H9 (cell line): ENCODE measurements at regions not wholly inside any gene's neighbourhood (a gene's known extent, or its start where the extent isn't known, plus 50 kb on each side); places are given as distances from the start of the nearest gene placed in this dataset.

ENCODE experiments used
- DNase-seq: peaks from one replicate; pipeline ENCODE4 v3.0.0-alpha.2; 2017
- H2AFZ ChIP-seq: one replicate; pipeline ENCODE4 v1.6.1; 2013; ENCODE audit warnings: mild to moderate bottlenecking, low read length, control low read depth, moderate library complexity
- H2AK5ac ChIP-seq: 2 replicates; pipeline ENCODE4 v1.6.1; 2013; ENCODE audit warnings: low read length, control low read depth, mixed read lengths; ENCODE audit not compliant: insufficient read length
- H2BK120ac ChIP-seq: one replicate; pipeline ENCODE4 v1.6.1; 2013; ENCODE audit warnings: low read depth, mild to moderate bottlenecking, low read length, control low read depth, inconsistent platforms; ENCODE audit not compliant: poor library complexity, severe bottlenecking
- H2BK12ac ChIP-seq: 2 replicates; pipeline ENCODE4 v1.6.1; 2013; ENCODE audit warnings: low read length, control low read depth, mixed read lengths, low read depth; ENCODE audit not compliant: insufficient read length
- H2BK15ac ChIP-seq: 2 replicates; pipeline ENCODE4 v1.6.1; 2013; ENCODE audit warnings: low read depth, low read length, control low read depth
- H2BK20ac ChIP-seq: one replicate; pipeline ENCODE4 v1.6.1; 2013; ENCODE audit warnings: low read depth, mild to moderate bottlenecking, low read length, control low read depth, inconsistent platforms; ENCODE audit not compliant: poor library complexity, severe bottlenecking
- H2BK5ac ChIP-seq: 2 replicates; pipeline ENCODE4 v1.6.1; 2013; ENCODE audit warnings: low read length, control low read depth, mixed read lengths; ENCODE audit not compliant: insufficient read length
- H3K14ac ChIP-seq: 2 replicates; pipeline ENCODE4 v1.6.1; 2013; ENCODE audit warnings: low read length, control low read depth; ENCODE audit not compliant: insufficient read depth
- H3K18ac ChIP-seq: 2 replicates; pipeline ENCODE4 v1.6.1; 2013; ENCODE audit warnings: low read depth, mild to moderate bottlenecking, mixed read lengths, low read length, control low read depth; ENCODE audit not compliant: insufficient read length
- H3K23ac ChIP-seq: 2 replicates; pipeline ENCODE4 v1.6.1; 2013; ENCODE audit warnings: low read length, control low read depth, mixed read lengths, low read depth; ENCODE audit not compliant: insufficient read length
- H3K23me2 ChIP-seq: 2 replicates; pipeline ENCODE4 v1.6.1; 2013; ENCODE audit warnings: low read depth, mild to moderate bottlenecking, mixed read lengths, low read length, control low read depth; ENCODE audit not compliant: insufficient read length, poor library complexity, severe bottlenecking
- H3K27ac ChIP-seq: 2 replicates; pipeline ENCODE4 v1.5.1; 2013; ENCODE audit warnings: low read length, control low read depth, mixed read lengths, low read depth; ENCODE audit not compliant: insufficient read length
- H3K27me3 ChIP-seq: 2 replicates; pipeline ENCODE4 v1.6.1; 2013; ENCODE audit warnings: low read length, control low read depth, inconsistent platforms; ENCODE audit not compliant: insufficient read depth
- H3K4ac ChIP-seq: 2 replicates; pipeline ENCODE4 v1.6.1; 2013; ENCODE audit warnings: low read depth, mild to moderate bottlenecking, control low read depth, inconsistent platforms, low read length, moderate library complexity
- H3K4me1 ChIP-seq: 2 replicates; pipeline ENCODE4 v1.6.1; 2013; ENCODE audit warnings: low read length, control low read depth, inconsistent platforms; ENCODE audit not compliant: insufficient read depth
- H3K4me2 ChIP-seq: 2 replicates; pipeline ENCODE4 v1.6.1; 2013; ENCODE audit warnings: low read length, control low read depth, mixed read lengths; ENCODE audit not compliant: insufficient read length, insufficient read depth
- H3K56ac ChIP-seq: 2 replicates; pipeline ENCODE4 v1.6.1; 2013; ENCODE audit warnings: low read depth, mild to moderate bottlenecking, mixed read lengths, low read length, control low read depth; ENCODE audit not compliant: insufficient read length
- H3K79me1 ChIP-seq: 2 replicates; pipeline ENCODE4 v1.6.1; 2013; ENCODE audit warnings: low read depth, mild to moderate bottlenecking, moderate library complexity, low read length, control low read depth, inconsistent platforms; ENCODE audit not compliant: insufficient read depth, poor library complexity, severe bottlenecking
- H3K79me2 ChIP-seq: 2 replicates; pipeline ENCODE4 v1.6.1; 2013; ENCODE audit warnings: low read length, control low read depth, inconsistent platforms; ENCODE audit not compliant: insufficient read depth
- H3K9ac ChIP-seq: 2 replicates; pipeline ENCODE4 v1.6.1; 2013; ENCODE audit warnings: low read length, control low read depth, mixed read lengths; ENCODE audit not compliant: insufficient read length; ENCODE audit errors: extremely low read depth
- H3K9me3 ChIP-seq: one replicate; pipeline ENCODE4 v1.6.1; 2013; ENCODE audit warnings: low read depth, low read length, inconsistent platforms; ENCODE audit not compliant: control insufficient read depth
- H3T11ph ChIP-seq: one replicate; pipeline ENCODE4 v1.6.1; 2013; ENCODE audit warnings: mild to moderate bottlenecking, low read length, control low read depth, inconsistent platforms
- H4K20me1 ChIP-seq: one replicate; pipeline ENCODE4 v1.6.1; 2013; ENCODE audit not compliant: control insufficient read depth, insufficient read length, insufficient read depth
- H4K5ac ChIP-seq: 2 replicates; pipeline ENCODE4 v1.6.1; 2013; ENCODE audit warnings: low read depth, mild to moderate bottlenecking, mixed read lengths, low read length, control low read depth; ENCODE audit not compliant: insufficient read length
- H4K8ac ChIP-seq: replicated peaks from 2 replicates; pipeline ENCODE4 v1.6.1; 2013; ENCODE audit warnings: low read length, control low read depth, mixed read lengths, low read depth; ENCODE audit not compliant: insufficient read length
- H4K91ac ChIP-seq: 2 replicates; pipeline ENCODE4 v1.6.1; 2013; ENCODE audit warnings: low read depth, mild to moderate bottlenecking, moderate library complexity, mixed read lengths, low read length, control low read depth; ENCODE audit not compliant: insufficient read length
- H3K27ac Mint-ChIP-seq, 3 experiments: 2 replicates in 2 of 3; 3 replicates in 1 of 3; pipeline ENCODE4 v1.8.0; 2020 to 2021; ENCODE audit warnings: mixed read lengths in 3 of 3, mild to moderate bottlenecking in 1 of 3, moderate library complexity in 1 of 3
- H3K27me3 Mint-ChIP-seq: 2 replicates; pipeline ENCODE4 v1.8.0; 2021; ENCODE audit warnings: low read depth, mild to moderate bottlenecking, moderate library complexity, mixed read lengths
- H3K36me3 Mint-ChIP-seq, 3 experiments: 2 replicates in 2 of 3; 3 replicates in 1 of 3; pipeline ENCODE4 v1.8.0; 2020 to 2021; ENCODE audit warnings: low read depth in 3 of 3, mixed read lengths in 3 of 3; ENCODE audit not compliant: insufficient read depth in 1 of 3
- H3K4me1 Mint-ChIP-seq, 2 experiments: 2 replicates each; pipeline ENCODE4 v1.8.0; 2020; ENCODE audit warnings: mixed read lengths in 2 of 2
- H3K4me3 Mint-ChIP-seq, 2 experiments: 2 replicates in 1 of 2; 3 replicates in 1 of 2; pipeline ENCODE4 v1.8.0; 2020 to 2021; ENCODE audit warnings: mild to moderate bottlenecking in 2 of 2, mixed read lengths in 2 of 2, moderate library complexity in 1 of 2
- H3K9me3 Mint-ChIP-seq, 2 experiments: 2 replicates in 1 of 2; 3 replicates in 1 of 2; pipeline ENCODE4 v1.8.0; 2020; ENCODE audit warnings: mild to moderate bottlenecking in 2 of 2, mixed read lengths in 2 of 2, moderate library complexity in 1 of 2
- TF ChIP-seq, protein P1 (sequence below): fragments of 200-600 bp; sonication (generic); conservative IDR thresholded peaks from 3 replicates; pipeline ENCODE4 v1.8.0; 2021; ENCODE audit warnings: antibody characterized with exemption, mild to moderate bottlenecking

DNA sequence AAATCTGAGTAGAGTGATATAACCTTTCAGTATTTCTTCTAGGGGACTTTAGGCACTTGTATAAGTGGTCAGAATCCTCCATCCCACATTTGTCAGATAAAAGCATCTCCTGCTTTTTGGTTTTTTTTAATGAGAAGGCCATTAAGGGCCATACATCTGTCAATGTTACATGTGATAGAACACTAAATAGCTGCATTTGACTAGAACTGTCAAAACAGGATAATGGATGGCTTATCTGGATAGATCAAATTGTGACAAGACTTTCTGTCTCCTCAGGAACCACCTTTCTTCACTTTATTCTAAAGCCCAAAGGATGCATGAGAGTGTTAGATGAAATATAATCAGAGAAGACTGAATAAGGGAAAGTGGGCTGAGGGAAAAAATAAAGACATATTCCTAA lies 533.4 kb upstream of the TGFBR2 start:
- H3K79me2 ChIP-seq = no peaks in the 10 kb centered on the region
- no peak overlapping the region for H2BK12ac ChIP-seq
- Mint-ChIP-seq H3K27me3 (peaks cover 38% of the 10 kb centered on the region), H3K9me3 (no peaks in the 10 kb centered on the region), H3K27ac (no peak overlapping the region), H3K4me3 (no peak overlapping the region), H3K4me1 (no peaks in the 10 kb centered on the region), H3K36me3 (no peaks in the 10 kb centered on the region; a peak in 1 of 7 replicates)
- H3K14ac ChIP-seq = no peak overlapping the region
- H3K27ac ChIP-seq = no peak overlapping the region
- no peak overlapping the region for H4K5ac ChIP-seq
- no peak overlapping the region for H2BK5ac ChIP-seq
- no peak overlapping the region for H2BK120ac ChIP-seq
- no peak for DNase-seq
- H3K4me2 ChIP-seq = no peak overlapping the region
- H2BK15ac ChIP-seq = no peak overlapping the region
- H3K23ac ChIP-seq = no peak overlapping the region
- H3K4me1 ChIP-seq = no peaks in the 10 kb centered on the region
- H3T11ph ChIP-seq = no peak overlapping the region
- H2BK20ac ChIP-seq = no peak overlapping the region
- no peak overlapping the region for H2AK5ac ChIP-seq
- H3K23me2 ChIP-seq = no peaks in the 10 kb centered on the region
- no peak overlapping the region for H3K9ac ChIP-seq
- TF ChIP-seq, protein P1, sequence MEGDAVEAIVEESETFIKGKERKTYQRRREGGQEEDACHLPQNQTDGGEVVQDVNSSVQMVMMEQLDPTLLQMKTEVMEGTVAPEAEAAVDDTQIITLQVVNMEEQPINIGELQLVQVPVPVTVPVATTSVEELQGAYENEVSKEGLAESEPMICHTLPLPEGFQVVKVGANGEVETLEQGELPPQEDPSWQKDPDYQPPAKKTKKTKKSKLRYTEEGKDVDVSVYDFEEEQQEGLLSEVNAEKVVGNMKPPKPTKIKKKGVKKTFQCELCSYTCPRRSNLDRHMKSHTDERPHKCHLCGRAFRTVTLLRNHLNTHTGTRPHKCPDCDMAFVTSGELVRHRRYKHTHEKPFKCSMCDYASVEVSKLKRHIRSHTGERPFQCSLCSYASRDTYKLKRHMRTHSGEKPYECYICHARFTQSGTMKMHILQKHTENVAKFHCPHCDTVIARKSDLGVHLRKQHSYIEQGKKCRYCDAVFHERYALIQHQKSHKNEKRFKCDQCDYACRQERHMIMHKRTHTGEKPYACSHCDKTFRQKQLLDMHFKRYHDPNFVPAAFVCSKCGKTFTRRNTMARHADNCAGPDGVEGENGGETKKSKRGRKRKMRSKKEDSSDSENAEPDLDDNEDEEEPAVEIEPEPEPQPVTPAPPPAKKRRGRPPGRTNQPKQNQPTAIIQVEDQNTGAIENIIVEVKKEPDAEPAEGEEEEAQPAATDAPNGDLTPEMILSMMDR = no peak
- H4K20me1 ChIP-seq = no peaks in the 10 kb centered on the region
- no peak overlapping the region for H2AFZ ChIP-seq
- no peak overlapping the region for H3K56ac ChIP-seq
- H3K18ac ChIP-seq = no peak overlapping the region
- peaks cover 4% of the 10 kb centered on the region; the same call in 1 of the 2 replicates for H3K27me3 ChIP-seq
- no peak overlapping the region for H4K8ac ChIP-seq
- H3K9me3 ChIP-seq = no peaks in the 10 kb centered on the region
- H4K91ac ChIP-seq = no peak overlapping the region
- H3K79me1 ChIP-seq = no peaks in the 10 kb centered on the region
- H3K4ac ChIP-seq = no peak overlapping the region
